NCI-H1105 (cell line): ENCODE measurements at regions not wholly inside any gene's neighbourhood (a gene's known extent, or its start where the extent isn't known, plus 50 kb on each side); places are given as distances from the start of the nearest gene placed in this dataset.

Experiments used
- DNase-seq: peaks from one replicate; lab custom pipeline; 2025; lab: John Stamatoyannopoulos, UW

DNA sequence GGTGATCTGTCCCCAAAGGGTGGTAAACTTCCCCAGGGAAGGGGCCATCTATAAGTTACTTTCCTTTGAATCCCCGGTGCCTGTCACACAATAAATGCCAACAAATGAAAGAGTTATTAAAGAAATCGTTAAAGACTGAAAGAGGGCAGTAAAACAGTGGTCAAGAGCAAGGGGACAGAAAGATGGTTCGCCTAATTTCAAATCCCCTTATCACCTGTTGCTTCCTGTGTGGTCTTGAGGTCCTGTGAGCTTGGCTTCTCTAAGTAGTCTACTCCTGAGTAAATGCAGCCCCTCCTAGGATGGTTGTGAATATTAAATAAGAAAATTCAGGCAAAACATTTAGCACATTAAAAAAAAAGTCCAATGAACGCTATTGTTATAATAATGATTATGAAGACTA lies 225.7 kb upstream of the ADAMTS9 start:
- no peak for DNase-seq

DNA sequence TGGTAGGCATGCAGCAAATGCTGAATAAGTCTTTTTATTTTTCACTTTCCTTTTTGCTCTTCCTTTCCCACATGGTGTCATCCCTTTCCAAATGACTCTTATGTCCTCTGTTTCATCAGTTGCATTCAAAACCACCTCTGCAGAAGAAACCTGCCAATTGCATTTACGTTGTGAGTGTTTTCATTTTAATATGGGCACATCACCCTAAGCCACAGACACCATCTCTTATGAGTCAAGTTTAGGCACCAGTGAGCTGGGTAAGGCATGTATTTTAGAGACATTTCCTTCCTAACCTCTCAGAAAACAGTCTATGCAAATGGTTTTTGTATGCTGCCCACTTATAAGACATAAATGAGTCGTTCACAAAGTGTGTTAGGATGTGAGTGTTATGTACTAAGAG lies 223.3 kb upstream of the ADAMTS9 start:
- no peak for DNase-seq

- no peak for DNase-seq
These were observed 222.1 kb upstream of the ADAMTS9 start for GRCh38 chr3:64909757-64910467.

- DNase-seq = no peak
These were observed 221.2 kb upstream of the ADAMTS9 start for GRCh38 chr3:64909011-64909410.

DNA sequence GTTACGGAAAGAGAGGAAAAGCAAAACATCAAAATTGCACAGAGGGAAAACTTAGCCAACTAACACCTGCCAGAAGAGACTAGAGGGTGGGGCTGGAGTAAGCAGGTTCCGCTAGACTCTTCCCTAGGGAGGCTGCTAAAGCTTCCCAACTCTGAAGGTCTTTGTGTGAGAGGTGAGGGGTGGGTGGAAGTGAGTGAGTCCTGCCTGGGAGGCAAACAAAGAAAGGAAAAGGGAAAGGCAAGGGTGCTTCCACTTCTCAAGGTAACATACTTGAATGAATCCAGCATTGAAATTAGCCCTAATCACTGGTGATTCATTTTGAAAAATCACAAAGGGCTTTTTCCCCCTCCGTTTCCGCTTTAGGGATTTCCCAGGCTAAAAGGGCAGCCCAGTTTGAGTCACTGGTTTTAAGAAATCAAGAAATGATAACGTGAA lies 220.5 kb upstream of the ADAMTS9 start:
- DNase-seq = no peak

DNA sequence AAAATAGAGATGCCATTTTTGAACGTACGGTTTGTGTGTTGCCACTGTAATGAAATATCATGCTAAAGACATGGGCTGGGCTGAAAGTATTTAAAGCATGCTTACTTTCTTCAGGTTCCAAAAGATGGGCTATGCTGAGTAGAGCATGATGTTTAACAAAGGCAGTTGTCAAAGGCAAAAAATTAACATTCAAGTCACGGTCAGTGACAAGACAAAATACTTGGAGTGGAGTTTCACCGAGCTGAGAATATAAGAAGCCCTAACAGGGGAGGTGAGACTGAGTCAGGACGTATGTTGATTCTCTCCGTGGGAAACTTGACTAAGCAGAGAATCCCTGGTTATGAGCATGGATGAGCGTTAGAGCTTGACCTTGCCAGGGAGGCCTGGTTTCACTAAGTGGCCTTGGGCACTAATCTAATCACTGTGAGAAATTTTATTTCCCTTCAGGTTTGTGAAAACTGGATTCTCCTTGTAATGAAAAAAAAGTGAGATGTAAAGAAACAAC lies 218.2 kb upstream of the ADAMTS9 start:
- DNase-seq = no peak

DNA sequence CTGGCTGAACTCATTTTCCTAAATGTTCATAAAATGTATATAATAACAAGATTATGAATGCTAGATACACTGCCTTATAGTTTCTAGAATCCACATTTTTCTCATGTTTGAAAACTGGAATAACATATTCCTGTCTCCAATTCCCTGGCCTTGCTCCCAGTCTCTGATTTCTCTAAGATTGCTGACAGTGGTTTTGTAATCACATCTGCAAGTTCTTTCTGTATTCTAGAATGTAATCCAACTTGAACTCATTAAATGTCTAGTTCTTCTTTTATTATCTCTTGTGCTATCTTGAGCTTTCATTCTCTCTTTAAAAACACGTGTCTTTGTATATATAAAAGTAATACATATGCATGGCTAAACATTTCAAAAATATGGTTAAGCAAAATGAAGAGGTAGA lies 215.2 kb upstream of the ADAMTS9 start:
- DNase-seq = no peak

- no peak for DNase-seq
These were observed 214.3 kb upstream of the ADAMTS9 start for GRCh38 chr3:64901986-64902516.

- DNase-seq = no peak
These were observed 213.7 kb upstream of the ADAMTS9 start for GRCh38 chr3:64901522-64901885.

- DNase-seq = no peak
These were observed 213.1 kb upstream of the ADAMTS9 start for GRCh38 chr3:64900617-64901521.

- DNase-seq = no peak
These were observed 212.4 kb upstream of the ADAMTS9 start for GRCh38 chr3:64900156-64900555.

DNA sequence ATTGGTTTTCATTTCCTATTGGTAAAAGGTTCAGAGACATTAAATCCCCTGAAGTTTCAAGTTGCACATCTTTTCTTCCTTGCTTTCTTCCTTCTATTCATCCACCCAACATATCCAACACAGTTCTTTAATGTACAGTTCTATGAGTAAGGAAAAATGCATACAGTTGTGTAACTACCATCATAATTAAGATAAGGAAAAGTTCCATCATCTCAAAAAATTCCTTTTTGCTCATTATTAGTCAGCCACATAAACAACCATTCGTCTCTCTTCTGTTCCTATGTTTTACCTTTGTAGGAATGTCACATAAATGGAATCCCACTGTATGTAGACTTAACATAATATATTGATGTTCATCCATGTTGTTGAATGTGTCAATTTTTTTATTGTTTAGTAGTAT lies 211.1 kb upstream of the ADAMTS9 start:
- no peak for DNase-seq

GRCh38 chr3:64895991-64896895 lies 208.4 kb upstream of the ADAMTS9 start:
- no peak for DNase-seq

DNA sequence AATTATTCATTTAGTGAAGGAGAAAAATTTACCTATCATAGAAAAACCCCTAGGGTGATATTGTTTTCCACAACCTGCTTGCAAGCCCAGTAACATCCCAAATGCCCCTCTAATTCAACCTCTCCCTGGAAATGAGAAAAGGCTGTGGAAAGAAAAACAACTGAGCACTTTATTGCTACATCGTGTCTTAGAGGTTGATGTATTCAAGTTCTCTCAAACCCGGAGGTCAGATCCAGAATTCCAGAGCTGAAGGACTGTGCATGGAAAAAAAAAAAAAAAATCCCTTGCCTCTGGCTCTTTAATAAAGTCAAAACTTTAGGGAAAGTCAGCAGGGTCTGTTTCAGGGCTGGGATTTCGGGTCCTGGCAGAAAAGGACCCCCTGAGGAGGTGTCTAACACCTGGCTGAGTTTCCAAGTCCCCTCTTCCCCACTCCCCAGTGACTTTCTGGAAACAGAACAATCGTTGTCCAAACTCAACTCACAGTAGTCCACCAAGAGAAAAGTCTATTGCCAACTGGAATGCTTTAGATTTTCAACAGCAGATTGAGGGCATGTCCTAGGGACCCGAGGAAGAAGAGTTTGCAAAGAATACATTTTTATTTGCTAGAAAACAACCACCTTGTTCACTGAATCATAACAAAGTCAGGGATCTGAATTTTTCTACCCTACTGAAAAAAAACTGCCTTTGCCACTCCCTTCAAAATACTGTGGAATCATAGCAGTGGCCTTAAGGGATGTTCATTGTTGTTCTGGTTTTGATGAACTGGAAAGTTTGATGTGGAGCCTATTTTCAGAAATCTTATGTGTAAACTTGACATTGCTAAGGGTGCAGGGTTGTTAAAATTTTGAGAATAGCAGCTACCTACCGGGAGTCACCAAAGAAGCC lies 207.5 kb upstream of the ADAMTS9 start:
- no peak for DNase-seq

GRCh38 chr3:64894006-64894405 lies 206.2 kb upstream of the ADAMTS9 start:
- no peak for DNase-seq

- DNase-seq = no peak
These were observed 205.0 kb upstream of the ADAMTS9 start for GRCh38 chr3:64892671-64893309.

DNA sequence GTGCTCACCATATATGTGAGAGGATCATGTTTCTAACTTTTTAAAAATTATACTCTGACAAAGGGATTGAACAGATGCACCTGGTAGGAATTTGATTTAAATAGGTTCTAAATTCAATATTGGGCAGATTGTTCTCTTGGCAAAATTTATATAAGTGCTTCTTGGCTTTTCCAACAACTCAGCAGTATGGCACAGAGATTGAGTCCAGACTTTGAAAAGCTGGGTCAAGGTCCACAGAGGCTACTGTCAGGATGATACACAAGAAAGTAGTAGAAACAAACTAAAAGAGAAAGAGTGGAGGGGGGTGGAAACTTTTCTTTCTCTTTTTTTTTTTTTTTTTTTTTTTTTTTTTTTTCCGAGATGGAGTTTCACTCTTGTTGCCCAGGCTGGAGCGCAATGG lies 203.2 kb upstream of the ADAMTS9 start:
- no peak for DNase-seq

- no peak for DNase-seq
These were observed 202.7 kb upstream of the ADAMTS9 start for GRCh38 chr3:64890466-64890865.

- DNase-seq = no peak
These were observed 202.2 kb upstream of the ADAMTS9 start for GRCh38 chr3:64890006-64890405.

GRCh38 chr3:64888840-64889392 lies 201.1 kb upstream of the ADAMTS9 start:
- no peak for DNase-seq
